SK-N-SH (cell line): ENCODE measurements at regions not wholly inside any gene's neighbourhood (a gene's known extent, or its start where the extent isn't known, plus 50 kb on each side); places are given as distances from the start of the nearest gene placed in this dataset.

Source experiments
- CTCF ChIA-PET: fragments of 300-600, 350-600 bp; formaldehyde crosslinking; extraction: SDS; loops from one replicate; lab custom pipeline; 2021; lab: Yijun Ruan, JAX
- POLR2A ChIA-PET: fragments of 350-600 bp; sonication (Branson Sonifier 250); formaldehyde crosslinking; extraction: SDS; loops from one replicate; lab custom pipeline; 2020; ENCODE audit warnings: antibody characterized with exemption, inconsistent platforms; lab: Yijun Ruan, JAX
- DNase-seq: peaks from one replicate; pipeline ENCODE4 v3.0.0; 2012
- H2AFZ ChIP-seq: fragments of 200-600 bp; sonication (generic); 2 replicates; pipeline ENCODE4 v1.8.1; 2016; ENCODE audit warnings: antibody characterized with exemption, mild to moderate bottlenecking, low read depth
- H3F3A ChIP-seq: fragments of 200-600 bp; sonication (generic); replicated peaks from 2 replicates; pipeline ENCODE3; 2016; ENCODE audit warnings: antibody characterized with exemption, mild to moderate bottlenecking; ENCODE audit not compliant: insufficient read depth
- H3K27ac ChIP-seq, 2 experiments: fragments of 200-500 bp in 1 of 2; fragments of 200-600 bp in 1 of 2; sonication (Bioruptor generic) in 1 of 2; sonication (generic), shearing (Covaris generic) in 1 of 2; 2 replicates each; pipeline versions ENCODE4 v1.5.1 to v1.6.1; 2014 to 2016; ENCODE audit warnings: low read depth in 2 of 2, inconsistent platforms in 1 of 2, low read length in 1 of 2, mild to moderate bottlenecking in 1 of 2, mixed read lengths in 1 of 2
- H3K27me3 ChIP-seq: fragments of 200-600 bp; sonication (generic), shearing (Covaris generic); 2 replicates; pipeline ENCODE4 v1.6.1; 2016; ENCODE audit warnings: mixed run types; ENCODE audit not compliant: insufficient read depth
- H3K36me3 ChIP-seq, 2 experiments: fragments of 200-500 bp in 1 of 2; fragments of 200-600 bp in 1 of 2; sonication (Bioruptor generic) in 1 of 2; sonication (generic) in 1 of 2; replicated peaks in 1 of 2; 2 replicates each; pipeline versions ENCODE3 to v1.5.1; 2014 to 2016; ENCODE audit warnings: low read length in 1 of 2, mild to moderate bottlenecking in 1 of 2; ENCODE audit not compliant: insufficient read depth in 2 of 2, control insufficient read depth in 1 of 2
- H3K4me1 ChIP-seq, 2 experiments: fragments of 200-500 bp in 1 of 2; fragments of 200-600 bp in 1 of 2; sonication (Bioruptor generic) in 1 of 2; sonication (generic), shearing (Covaris generic) in 1 of 2; 2 replicates each; pipeline versions ENCODE4 v1.5.1 to v1.6.1; 2014 to 2016; ENCODE audit warnings: low read depth in 1 of 2, low read length in 1 of 2, mixed run types in 1 of 2; ENCODE audit not compliant: insufficient read depth in 2 of 2, control insufficient read depth in 1 of 2
- H3K4me2 ChIP-seq: fragments of 200-600 bp; sonication (generic), shearing (Covaris generic); 2 replicates; pipeline ENCODE4 v1.6.1; 2017; ENCODE audit warnings: mixed run types
- H3K4me3 ChIP-seq, 2 experiments: fragments of 200-500 bp in 1 of 2; fragments of 200-600 bp in 1 of 2; sonication (Bioruptor generic) in 1 of 2; sonication (generic), shearing (Covaris generic) in 1 of 2; 2 replicates each; pipeline versions ENCODE4 v1.5.1 to v1.8.1; 2014 to 2016; ENCODE audit warnings: low read depth in 2 of 2, inconsistent platforms in 1 of 2, low read length in 1 of 2, mild to moderate bottlenecking in 1 of 2, mixed read lengths in 1 of 2, moderate library complexity in 1 of 2
- H3K79me2 ChIP-seq: fragments of 200-600 bp; sonication (generic); 2 replicates; pipeline ENCODE4 v1.8.1; 2017; ENCODE audit warnings: mild to moderate bottlenecking; ENCODE audit not compliant: insufficient read depth
- H3K9ac ChIP-seq: fragments of 200-600 bp; sonication (generic); 2 replicates; pipeline ENCODE4 v1.6.1; 2017; ENCODE audit warnings: mixed run types
- H3K9me2 ChIP-seq: fragments of 200-600 bp; sonication (generic); 2 replicates; pipeline ENCODE4 v1.6.1; 2017; ENCODE audit warnings: mixed run types
- H3K9me3 ChIP-seq: fragments of 200-600 bp; sonication (generic); 2 replicates; pipeline ENCODE4 v1.6.1; 2017; ENCODE audit warnings: mixed run types, mild to moderate bottlenecking, moderate library complexity
- H4K20me1 ChIP-seq: fragments of 200-600 bp; sonication (generic); 2 replicates; pipeline ENCODE4 v1.6.1; 2017; ENCODE audit warnings: mild to moderate bottlenecking, mixed run types; ENCODE audit not compliant: insufficient read depth
- CHD2 ChIP-seq: fragments of 150-350 bp; IDR thresholded peaks from 2 replicates; pipeline ENCODE4 v1.6.1; 2018; ENCODE audit warnings: low read length; ENCODE audit not compliant: partially characterized antibody
- ELF1 ChIP-seq: IDR thresholded peaks from 2 replicates; pipeline ENCODE4 v1.4.0; 2012
- EZH2phosphoT487 ChIP-seq: fragments of 200-600 bp; sonication (generic); IDR thresholded peaks from 2 replicates; pipeline ENCODE4 v1.6.1; 2017; ENCODE audit warnings: low read depth, mixed run types, mild to moderate bottlenecking, antibody characterized with exemption, moderate library complexity, borderline replicate concordance
- FOXJ3 ChIP-seq: sonication (generic); formaldehyde crosslinking; IDR thresholded peaks from 2 replicates; pipeline ENCODE4 v1.5.1; 2020; ENCODE audit warnings: mild to moderate bottlenecking, missing genetic modification reagents
- FOXM1 ChIP-seq: IDR thresholded peaks from 2 replicates; pipeline ENCODE4 v1.4.0; 2012; ENCODE audit warnings: low read depth, mild to moderate bottlenecking
- GABPA ChIP-seq: IDR thresholded peaks from 2 replicates; pipeline ENCODE4 v1.4.0; 2012; ENCODE audit warnings: low read depth, mild to moderate bottlenecking
- GATA2 ChIP-seq: sonication (generic); formaldehyde crosslinking; IDR thresholded peaks from 2 replicates; pipeline ENCODE4 v1.5.0; 2020; ENCODE audit warnings: mild to moderate bottlenecking, missing genetic modification reagents
- JUND ChIP-seq: IDR thresholded peaks from 2 replicates; pipeline ENCODE4 v1.4.0; 2012
- MXI1 ChIP-seq: IDR thresholded peaks from 2 replicates; pipeline ENCODE4 v1.6.1; 2012; ENCODE audit warnings: mild to moderate bottlenecking, low read depth, low read length, improper control_type of control experiment
- NRF1 ChIP-seq: IDR thresholded peaks from 2 replicates; pipeline ENCODE4 v1.6.1; 2012; ENCODE audit warnings: low read depth, mild to moderate bottlenecking, low read length
- RAD21 ChIP-seq: IDR thresholded peaks from 2 replicates; pipeline ENCODE4 v1.6.1; 2012; ENCODE audit warnings: mild to moderate bottlenecking, low read length
- RCOR1 ChIP-seq: fragments of 150-350 bp; IDR thresholded peaks from 2 replicates; pipeline ENCODE4 v1.6.1; 2017; ENCODE audit warnings: antibody characterized with exemption, low read length
- REST ChIP-seq: IDR thresholded peaks from 2 replicates; pipeline ENCODE4 v1.6.1; 2012; ENCODE audit warnings: mild to moderate bottlenecking, low read depth, low read length, moderate library complexity
- SIN3A ChIP-seq: IDR thresholded peaks from 2 replicates; pipeline ENCODE4 v1.6.1; 2012; ENCODE audit warnings: low read depth, mild to moderate bottlenecking, low read length, moderate library complexity, borderline replicate concordance
- TAF1 ChIP-seq: IDR thresholded peaks from 2 replicates; pipeline ENCODE4 v1.6.1; 2012; ENCODE audit warnings: low read depth, mild to moderate bottlenecking, low read length, moderate library complexity, borderline replicate concordance
- TEAD4 ChIP-seq: IDR thresholded peaks from 2 replicates; pipeline ENCODE4 v1.4.0; 2012; ENCODE audit warnings: mild to moderate bottlenecking, borderline replicate concordance; ENCODE audit not compliant: insufficient read depth
- USF2 ChIP-seq: fragments of 150-350 bp; IDR thresholded peaks from 2 replicates; pipeline ENCODE4 v1.6.1; 2017; ENCODE audit warnings: antibody characterized with exemption, low read length, low read depth, borderline replicate concordance
- WGBS: methylation state at CpG from one replicate; pipeline ENCODE4 v1.1.6; 2017; ENCODE audit warnings: low lambda C conversion rate; 5-methylcytosine and 5-hydroxymethylcytosine counted together
- TF ChIP-seq, protein P1 (sequence below): IDR thresholded peaks from 2 replicates; pipeline ENCODE4 v1.4.0; 2012; ENCODE audit warnings: low read depth, borderline replicate concordance

GRCh38 chr5:62718324-62718723, 139.7 kb downstream of the LRRC70 start:
- Histone ChIP-seq H3K27ac (no peak overlapping the region), H3K4me1 (no peaks in the 10 kb centered on the region), H3K4me2 (no peak overlapping the region), H3K27me3 (no peaks in the 10 kb centered on the region; the same call in 1 of the 2 replicates)
- 16% methylated on average over 2 of the region's 2 CpGs for WGBS
- no peak for TF ChIP-seq REST
- no peak for TF ChIP-seq JUND
- no peak for TF ChIP-seq SIN3A
- TF ChIP-seq TEAD4 = no peak
- no peak for TF ChIP-seq EZH2phosphoT487
- TF ChIP-seq GABPA = no peak
- TF ChIP-seq CHD2 = no peak
- TF ChIP-seq GATA2 (CRISPR knock-in tag) = no peak
- TF ChIP-seq NRF1 = no peak
- TF ChIP-seq FOXM1 = no peak
- TF ChIP-seq RCOR1 = no peak
- TF ChIP-seq USF2 = no peak
- no peak for TF ChIP-seq ELF1
- TF ChIP-seq FOXJ3 (CRISPR knock-in tag) = no peak
- TF ChIP-seq, protein P1, sequence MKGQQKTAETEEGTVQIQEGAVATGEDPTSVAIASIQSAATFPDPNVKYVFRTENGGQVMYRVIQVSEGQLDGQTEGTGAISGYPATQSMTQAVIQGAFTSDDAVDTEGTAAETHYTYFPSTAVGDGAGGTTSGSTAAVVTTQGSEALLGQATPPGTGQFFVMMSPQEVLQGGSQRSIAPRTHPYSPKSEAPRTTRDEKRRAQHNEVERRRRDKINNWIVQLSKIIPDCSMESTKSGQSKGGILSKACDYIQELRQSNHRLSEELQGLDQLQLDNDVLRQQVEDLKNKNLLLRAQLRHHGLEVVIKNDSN = no peak
- TF ChIP-seq MXI1 = no peak
- no peak for TF ChIP-seq RAD21
- no peak for TF ChIP-seq TAF1
- TF ChIP-seq, all 33 proteins: peak for 0
- no peak for DNase-seq
- no peaks in the 10 kb centered on the region for H3K9me3 ChIP-seq
- no peaks in the 10 kb centered on the region for H3K79me2 ChIP-seq
- no peaks in the 10 kb centered on the region for H3K9me2 ChIP-seq
- ChIA-PET POLR2A (no interaction called here), CTCF (interaction anchor here (0.9 to 1.5 kb wide), 2 partner anchors 61 to 258 kb away, joined by 3 to 6 read pairs; no protein-coding TSS in a partner anchor)
- no peaks in the 10 kb centered on the region for H3K36me3 ChIP-seq
- no peaks in the 10 kb centered on the region for H4K20me1 ChIP-seq
- no peak overlapping the region for H3K4me3 ChIP-seq
- H3K9ac ChIP-seq = no peak overlapping the region
- no peaks in the 10 kb centered on the region for H3F3A ChIP-seq
- no peak overlapping the region for H2AFZ ChIP-seq
